GM12892 (cell line): ENCODE measurements at regions not wholly inside any gene's neighbourhood (a gene's known extent, or its start where the extent isn't known, plus 50 kb on each side); places are given as distances from the start of the nearest gene placed in this dataset.

Experiments used
- POLR2A ChIP-seq: IDR thresholded peaks from 2 replicates; pipeline ENCODE4 v1.6.1; 2011; ENCODE audit warnings: low read depth, low read length, control low read depth
- POLR2AphosphoS5 ChIP-seq: IDR thresholded peaks from 2 replicates; pipeline ENCODE4 v1.6.1; 2011; ENCODE audit warnings: low read depth, low read length, control low read depth

- TF ChIP-seq POLR2A (no peak), POLR2AphosphoS5 (no peak)
These were observed 152.7 kb downstream of the SUCLG1 start for GRCh38 chr2:84306361-84306760.
